Heart left ventricle (tissue), 16 donors: ENCODE measurements at regions not wholly inside any gene's neighbourhood (a gene's known extent, or its start where the extent isn't known, plus 50 kb on each side); places are given as distances from the start of the nearest gene placed in this dataset.

Experiments used
- ATAC-seq, 4 donors: fragments of 200-7000 bp; cut with Tn5 transposase; one replicate each; pipeline ENCODE4 v1.9.1; 2020 to 2022; ENCODE audit warnings: moderate library complexity in 4 of 4, mild to moderate bottlenecking in 3 of 4, moderate number of reproducible peaks in 1 of 4
- DNase-seq, 5 donors: peaks; one replicate each; pipeline ENCODE4 v3.0.0-alpha.2; 2020
- H3K27ac ChIP-seq, 12 donors: fragments of 200-600 bp; sonication (generic) in 4 of 12; one replicate each; pipeline versions ENCODE4 v1.5.0 to v1.8.0; 2016 to 2022; ENCODE audit warnings: mild to moderate bottlenecking in 2 of 12
- H3K27me3 ChIP-seq, 9 donors: fragments of 200-600 bp; sonication (generic) in 2 of 9; one replicate each; pipeline versions ENCODE4 v1.5.1 to v1.8.0; 2016 to 2022; ENCODE audit warnings: mild to moderate bottlenecking in 3 of 9
- H3K36me3 ChIP-seq, 9 donors: fragments of 200-600 bp; sonication (generic) in 2 of 9; one replicate each; pipeline versions ENCODE4 v1.5.0 to v1.8.0; 2018 to 2022; ENCODE audit warnings: mild to moderate bottlenecking in 2 of 9
- H3K4me1 ChIP-seq, 12 donors: fragments of 200-600 bp; sonication (generic) in 4 of 12; one replicate each; pipeline versions ENCODE4 v1.5.0 to v1.8.0; 2016 to 2022; ENCODE audit warnings: mild to moderate bottlenecking in 3 of 12
- H3K4me3 ChIP-seq, 12 donors: fragments of 200-600 bp; sonication (generic) in 4 of 12; one replicate each; pipeline versions ENCODE4 v1.5.0 to v1.8.0; 2017 to 2022; ENCODE audit warnings: mild to moderate bottlenecking in 9 of 12, moderate library complexity in 4 of 12
- H3K9me3 ChIP-seq, 12 donors: fragments of 200-600 bp; sonication (generic) in 4 of 12; one replicate each; pipeline versions ENCODE4 v1.5.0 to v1.8.0; 2016 to 2022; ENCODE audit warnings: mild to moderate bottlenecking in 1 of 12
- CTCF ChIP-seq, 12 donors: fragments of 200-600 bp; sonication (generic) in 4 of 12; IDR thresholded peaks; one replicate each; pipeline versions ENCODE4 v1.5.0 to v1.8.0; 2018 to 2022; ENCODE audit warnings: antibody characterized with exemption in 12 of 12, mild to moderate bottlenecking in 5 of 12
- POLR2A ChIP-seq, 2 donors: fragments of 450-650 bp; IDR thresholded peaks; one replicate each; pipeline ENCODE4 v1.6.1; 2017; ENCODE audit warnings: antibody characterized with exemption in 2 of 2, mild to moderate bottlenecking in 2 of 2, moderate library complexity in 2 of 2
- WGBS, 4 donors: extraction: QIAGEN DNeasy Blood & Tissue Kit in 2 of 4; methylation state at CpG; one replicate each; pipeline versions ENCODE4 v1.1.5 to v1.1.7; 2013 to 2018; 5-methylcytosine and 5-hydroxymethylcytosine counted together
- intact Hi-C, 10 donors: fragments of 100-400 bp; cut with DNase I; formaldehyde crosslinking; loops; one replicate each; pipeline versions ENCODE4 v1.11.1 to v1.14.2; 2022
- donor health status: ischemic (EF 13 %, LVEDD 7.1; RV severe dilation, severe dysfunction).
- donor health status: healthy with polysubstance abuse.
- donor health status: DM: no; HTN: yes; CAD: no.
- donor health status: DM: no; HTN: no; CAD: no.
- donor health status: ischemic (EF 25% LVEDD 6.9; RV normal size, moderate dysfunction).
- donor health status: ischemic (EF 25% LVEDD 5.7; RV mildly dilated, moderate dysfunction).
- donor health status: healthy.
- donor health status: DM: yes; HTN: yes; CAD: no.
- donor health status: ischemic (EF 35%, LVEDD 5.7; RV mildly dilated, moderate dysfunction).
- donor health status: nonischemic (EF 11% LVEDD 7.7; RV severe dilation, severe dysfunction).
- donor health status: DM: yes; HTN: yes; CAD: no.
- donor health status: PGD.
- donor health status: ischemic (EF 29% LVEDD 5.4; RV normal size, mild dysfunction).
- donor health status: nonischemic (EF 23%, LVEDD 6.1; RV moderate dilation, normal function).

GRCh38 chr6:147906361-147906760 lies 397.9 kb downstream of the SAMD5 start:
- no peaks in the 10 kb centered on the region for H3K27me3 ChIP-seq
- DNase-seq = no peak
- H3K9me3 ChIP-seq = no peaks in the 10 kb centered on the region
- no peaks in the 10 kb centered on the region for H3K4me1 ChIP-seq
- H3K4me3 ChIP-seq = no peak overlapping the region
- H3K36me3 ChIP-seq = no peaks in the 10 kb centered on the region
- no peak overlapping the region for H3K27ac ChIP-seq
- 69 to 86% (median 79%) methylated on average over 3 of the region's 3 CpGs for WGBS, 4 donors
- intact Hi-C loops = no loop called here
- no peak for ATAC-seq
- TF ChIP-seq CTCF (IDR thresholded peaks at IDR 0.05) = no peak
- TF ChIP-seq POLR2A (IDR thresholded peaks at IDR 0.05) = no peak

GRCh38 chr6:147909640-147910039 lies 401.1 kb downstream of the SAMD5 start:
- H3K4me3 ChIP-seq = no peak overlapping the region
- no peak for TF ChIP-seq CTCF (IDR thresholded peaks at IDR 0.05)
- no peak overlapping the region for H3K27ac ChIP-seq
- no peak for DNase-seq
- intact Hi-C loops = no loop called here
- H3K36me3 ChIP-seq = no peaks in the 10 kb centered on the region
- 88 to 94% (median 91%) methylated on average over 7 of the region's 7 CpGs for WGBS, 4 donors
- no peaks in the 10 kb centered on the region for H3K9me3 ChIP-seq
- ATAC-seq = no peak
- no peaks in the 10 kb centered on the region for H3K4me1 ChIP-seq
- no peaks in the 10 kb centered on the region for H3K27me3 ChIP-seq

GRCh38 chr6:147910281-147910680 lies 401.8 kb downstream of the SAMD5 start:
- no peaks in the 10 kb centered on the region for H3K27me3 ChIP-seq
- ATAC-seq (no peak), DNase-seq (no peak)
- no peaks in the 10 kb centered on the region for H3K36me3 ChIP-seq
- no peak overlapping the region for H3K27ac ChIP-seq
- 80 to 90% (median 88%) methylated on average over 9 of the region's 9 CpGs for WGBS, 4 donors
- H3K4me3 ChIP-seq = no peak overlapping the region
- intact Hi-C loops = no loop called here
- TF ChIP-seq CTCF (IDR thresholded peaks at IDR 0.05) = no peak
- no peak for TF ChIP-seq POLR2A (IDR thresholded peaks at IDR 0.05)
- H3K4me1 ChIP-seq = no peaks in the 10 kb centered on the region
- H3K9me3 ChIP-seq = no peaks in the 10 kb centered on the region

GRCh38 chr6:147911057-147911456 lies 402.6 kb downstream of the SAMD5 start:
- Histone ChIP-seq H3K9me3 (no peaks in the 10 kb centered on the region), H3K36me3 (no peaks in the 10 kb centered on the region), H3K4me1 (no peaks in the 10 kb centered on the region), H3K27ac (no peak overlapping the region), H3K4me3 (no peak overlapping the region), H3K27me3 (no peaks in the 10 kb centered on the region)
- intact Hi-C loops = no loop called here
- DNase-seq = no peak
- no peak for TF ChIP-seq POLR2A (IDR thresholded peaks at IDR 0.05)
- no peak for TF ChIP-seq CTCF (IDR thresholded peaks at IDR 0.05)
- ATAC-seq = no peak
- 91 to 95% (median 92%) methylated on average over 3 of the region's 3 CpGs for WGBS, 4 donors
